ENCODE measurements at regions not wholly inside any gene's neighbourhood (a gene's known extent, or its start where the extent isn't known, plus 50 kb on each side); places are given as distances from the start of the nearest gene placed in this dataset.

- no peak for DNase-seq
Measured at GRCh38 chrX:115494161-115494560, 66.8 kb upstream of the PLS3 start.

GRCh38 chrX:115499112-115499805 lies 61.7 kb upstream of the PLS3 start:
- no peak for DNase-seq

DNA sequence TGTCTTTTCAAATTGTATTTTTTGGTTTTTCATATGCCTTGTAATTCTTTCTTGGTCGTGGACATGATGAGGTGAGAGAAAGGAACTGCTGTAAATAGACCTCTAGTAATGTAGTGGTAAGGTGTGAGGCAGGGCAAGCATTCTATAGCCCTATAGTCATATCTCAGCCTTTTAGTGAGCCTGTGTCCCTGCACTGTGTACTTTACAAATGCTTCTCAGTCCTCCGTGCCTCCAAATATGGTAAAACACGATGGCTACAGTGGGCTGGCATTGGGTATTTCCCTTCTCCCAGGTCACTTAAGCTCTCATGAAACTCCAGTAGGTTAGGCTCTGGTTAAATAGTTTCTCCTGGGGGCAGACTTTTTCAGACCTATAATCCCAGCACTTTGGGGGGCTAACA lies 57.9 kb upstream of the PLS3 start:
- DNase-seq, result no peak

DNA sequence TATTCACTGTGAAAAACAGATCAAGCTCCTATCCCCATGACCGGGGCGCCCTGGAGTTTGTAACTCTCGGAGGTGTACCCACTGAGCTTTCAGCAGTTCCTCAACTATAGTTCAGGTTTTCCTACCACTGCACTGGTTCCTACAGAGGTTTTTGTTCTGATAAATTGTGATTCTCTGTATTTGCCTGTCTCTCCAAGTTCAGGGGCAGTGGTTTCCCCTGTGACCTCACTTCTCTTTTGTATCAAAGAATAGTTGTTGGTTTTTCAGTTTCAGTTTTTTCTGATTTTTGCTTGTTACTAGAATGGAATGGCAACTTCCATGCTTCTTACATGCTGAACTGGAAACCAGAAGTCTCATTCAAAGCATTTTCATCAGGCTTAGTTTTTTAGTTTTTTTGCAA lies 56.8 kb upstream of the PLS3 start:
- no peak for DNase-seq

All from CD4-positive, alpha-beta T cell treated with Interleukin-1 beta for 1 hour (primary cell).